SK-N-MC (cell line): ENCODE measurements at regions not wholly inside any gene's neighbourhood (a gene's known extent, or its start where the extent isn't known, plus 50 kb on each side); places are given as distances from the start of the nearest gene placed in this dataset.

ENCODE experiments used
- EZH2 ChIP-seq: fragments of 200-600 bp; sonication (generic); IDR thresholded peaks from one replicate; pipeline ENCODE4 v1.6.1; 2017; ENCODE audit warnings: antibody characterized with exemption
- FOXP2 ChIP-seq: optimal IDR thresholded peaks from 2 replicates; pipeline ENCODE3; 2011; ENCODE audit warnings: mild to moderate bottlenecking, moderate library complexity; ENCODE audit not compliant: insufficient read depth; ENCODE audit errors: extremely low read length, control extremely low read depth
- POLR2AphosphoS5 ChIP-seq: IDR thresholded peaks from 2 replicates; pipeline ENCODE4 v1.6.1; 2012; ENCODE audit warnings: mild to moderate bottlenecking, low read depth, low read length, borderline replicate concordance

GRCh38 chr7:22571766-22572165 is 71.8 kb upstream of the STEAP1B start:
- TF ChIP-seq EZH2: no peak
- TF ChIP-seq POLR2AphosphoS5: no peak
- TF ChIP-seq FOXP2: no peak
